Stomach (tissue), 4 donors: ENCODE measurements at regions not wholly inside any gene's neighbourhood (a gene's known extent, or its start where the extent isn't known, plus 50 kb on each side); places are given as distances from the start of the nearest gene placed in this dataset.

Source experiments
- CTCF ChIP-seq, 7 experiments: fragments of 450-650 bp in 4 of 7; fragments of 200-600 bp in 3 of 7; sonication (generic) in 3 of 7; IDR thresholded peaks; one replicate each; pipeline ENCODE4 v1.5.1; 2016 to 2019; ENCODE audit warnings: antibody characterized with exemption in 7 of 7, control low read depth in 2 of 7, mild to moderate bottlenecking in 1 of 7
- EP300 ChIP-seq: sonication (generic); formaldehyde crosslinking; IDR thresholded peaks from one replicate; pipeline ENCODE4 v1.6.1; 2017; ENCODE audit warnings: antibody characterized with exemption
- POLR2AphosphoS5 ChIP-seq, 3 donors: sonication (generic); formaldehyde crosslinking; IDR thresholded peaks; one replicate each; pipeline ENCODE4 v1.6.1; 2016; ENCODE audit warnings: antibody characterized with exemption in 3 of 3

GRCh38 chr9:82605657-82606031 is 457.3 kb downstream of the RASEF start:
- no peak for TF ChIP-seq CTCF (IDR thresholded peaks at IDR 0.05)
- no peak for TF ChIP-seq EP300
- no peak for TF ChIP-seq POLR2AphosphoS5 (IDR thresholded peaks at IDR 0.05)
